ENCODE measurements at regions not wholly inside any gene's neighbourhood (a gene's known extent, or its start where the extent isn't known, plus 50 kb on each side); places are given as distances from the start of the nearest gene placed in this dataset.

DNA sequence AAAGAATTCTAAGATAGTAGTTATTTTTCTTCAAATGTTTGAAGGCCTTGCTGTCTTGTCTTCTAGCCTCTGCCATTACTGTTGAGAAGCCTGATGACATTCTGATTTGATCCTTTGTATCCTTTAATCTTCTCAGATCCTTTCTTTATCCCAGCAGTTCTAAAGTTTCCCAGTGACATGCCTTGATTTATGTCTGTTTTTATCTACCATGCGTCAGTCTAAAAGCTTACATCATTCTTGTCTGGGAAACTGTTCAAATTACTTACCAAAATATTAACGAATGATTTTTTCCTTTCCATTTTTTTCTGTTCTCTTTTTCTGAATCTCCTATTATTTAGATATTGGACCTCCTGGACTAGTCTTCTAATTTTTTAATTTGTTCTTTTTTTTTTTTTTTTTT lies 78.3 kb upstream of the HELT start:
- TF ChIP-seq, protein P1, sequence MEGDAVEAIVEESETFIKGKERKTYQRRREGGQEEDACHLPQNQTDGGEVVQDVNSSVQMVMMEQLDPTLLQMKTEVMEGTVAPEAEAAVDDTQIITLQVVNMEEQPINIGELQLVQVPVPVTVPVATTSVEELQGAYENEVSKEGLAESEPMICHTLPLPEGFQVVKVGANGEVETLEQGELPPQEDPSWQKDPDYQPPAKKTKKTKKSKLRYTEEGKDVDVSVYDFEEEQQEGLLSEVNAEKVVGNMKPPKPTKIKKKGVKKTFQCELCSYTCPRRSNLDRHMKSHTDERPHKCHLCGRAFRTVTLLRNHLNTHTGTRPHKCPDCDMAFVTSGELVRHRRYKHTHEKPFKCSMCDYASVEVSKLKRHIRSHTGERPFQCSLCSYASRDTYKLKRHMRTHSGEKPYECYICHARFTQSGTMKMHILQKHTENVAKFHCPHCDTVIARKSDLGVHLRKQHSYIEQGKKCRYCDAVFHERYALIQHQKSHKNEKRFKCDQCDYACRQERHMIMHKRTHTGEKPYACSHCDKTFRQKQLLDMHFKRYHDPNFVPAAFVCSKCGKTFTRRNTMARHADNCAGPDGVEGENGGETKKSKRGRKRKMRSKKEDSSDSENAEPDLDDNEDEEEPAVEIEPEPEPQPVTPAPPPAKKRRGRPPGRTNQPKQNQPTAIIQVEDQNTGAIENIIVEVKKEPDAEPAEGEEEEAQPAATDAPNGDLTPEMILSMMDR (conservative IDR thresholded peaks at IDR 0.05) = no peak
- DNase-seq (ENCODE audit: extremely low spot score, unreplicated experiment) = no peak
- Mint-ChIP-seq H3K4me3 (no peak overlapping the region), H3K9me3 (peaks cover under 1% of the 10 kb centered on the region), H3K27ac (no peak overlapping the region), H3K27me3 (peaks cover under 1% of the 10 kb centered on the region), H3K4me1 (ENCODE audit: unreplicated experiment) (peaks cover 14% of the 10 kb centered on the region), H3K36me3 (no peaks in the 10 kb centered on the region)

GRCh38 chr4:184940500-184940899 lies 77.8 kb upstream of the HELT start:
- Mint-ChIP-seq H3K4me1 (ENCODE audit: unreplicated experiment) (peaks cover 14% of the 10 kb centered on the region), H3K27me3 (peaks cover 2% of the 10 kb centered on the region), H3K36me3 (no peaks in the 10 kb centered on the region), H3K9me3 (no peaks in the 10 kb centered on the region), H3K4me3 (no peak overlapping the region), H3K27ac (no peak overlapping the region)
- TF ChIP-seq, protein P1 (conservative IDR thresholded peaks at IDR 0.05) = no peak
- peak; percentile 11 for DNase-seq (ENCODE audit: extremely low spot score, unreplicated experiment)

DNA sequence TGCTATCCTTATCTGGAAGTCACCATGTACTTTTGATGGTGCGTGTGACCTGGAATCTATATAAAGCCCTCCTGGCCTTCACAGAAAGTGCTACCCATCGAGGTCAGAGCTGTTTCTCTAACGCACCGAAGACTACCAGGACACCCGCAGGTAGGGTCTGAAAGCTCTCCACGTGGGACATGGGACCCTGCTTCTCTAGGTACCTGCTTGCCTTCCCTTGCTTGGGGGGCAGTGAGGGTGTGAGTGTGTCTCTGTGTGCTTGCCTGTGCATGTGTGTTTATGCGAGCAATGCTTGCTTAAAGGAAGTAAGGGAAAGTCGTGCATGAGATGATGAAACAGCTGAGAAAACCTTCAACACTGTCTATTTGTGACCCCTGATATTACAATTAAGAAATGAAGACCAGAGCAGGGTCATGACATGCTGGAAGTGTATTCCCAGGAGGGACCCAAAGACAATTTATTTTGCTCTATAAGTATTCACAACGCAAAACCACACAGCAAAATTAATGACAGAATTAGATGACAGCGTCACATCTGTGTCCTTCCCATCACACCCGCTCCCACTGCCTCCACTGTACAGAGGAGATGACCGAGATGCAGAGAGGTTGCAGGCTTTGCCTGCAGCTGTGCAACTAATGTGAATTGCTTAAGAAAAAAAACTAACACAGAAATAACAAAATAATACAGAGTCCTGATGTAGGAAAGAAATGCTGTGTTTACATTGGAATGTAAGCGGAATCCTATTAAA lies 76.4 kb upstream of the HELT start:
- Mint-ChIP-seq H3K36me3 (no peaks in the 10 kb centered on the region), H3K4me1 (ENCODE audit: unreplicated experiment) (peaks cover 14% of the 10 kb centered on the region), H3K27me3 (peaks cover 2% of the 10 kb centered on the region), H3K27ac (no peak overlapping the region), H3K4me3 (no peak overlapping the region), H3K9me3 (no peaks in the 10 kb centered on the region)
- DNase-seq (ENCODE audit: extremely low spot score, unreplicated experiment) = peak; percentile 24
- TF ChIP-seq, protein P1 (conservative IDR thresholded peaks at IDR 0.05) = no peak

- peaks cover 6% of the 10 kb centered on the region for H3K27me3 Mint-ChIP-seq
- no peak overlapping the region for H3K4me3 Mint-ChIP-seq
- H3K36me3 Mint-ChIP-seq = no peaks in the 10 kb centered on the region
- no peaks in the 10 kb centered on the region for H3K9me3 Mint-ChIP-seq
- H3K4me1 Mint-ChIP-seq (ENCODE audit: unreplicated experiment) = peaks cover 6% of the 10 kb centered on the region
- H3K27ac Mint-ChIP-seq = no peak overlapping the region
- peak; percentile 62 for DNase-seq (ENCODE audit: extremely low spot score, unreplicated experiment)
- TF ChIP-seq, protein P1 (conservative IDR thresholded peaks at IDR 0.05) = no peak
Observed at GRCh38 chr4:184942444-184943425, 75.6 kb upstream of the HELT start.

- TF ChIP-seq, protein P1 (conservative IDR thresholded peaks at IDR 0.05) = no peak
- Mint-ChIP-seq H3K36me3 (no peaks in the 10 kb centered on the region), H3K4me3 (no peak overlapping the region), H3K27ac (no peak overlapping the region), H3K9me3 (no peaks in the 10 kb centered on the region), H3K4me1 (ENCODE audit: unreplicated experiment) (peaks cover 4% of the 10 kb centered on the region), H3K27me3 (peaks cover 23% of the 10 kb centered on the region)
- DNase-seq (ENCODE audit: extremely low spot score, unreplicated experiment) = peak; percentile 20
Observed at GRCh38 chr4:184949020-184949419, 69.3 kb upstream of the HELT start.

Measured in type B pancreatic cell (in vitro differentiated cells).